GM18502 (cell line): ENCODE measurements at regions not wholly inside any gene's neighbourhood (a gene's known extent, or its start where the extent isn't known, plus 50 kb on each side); places are given as distances from the start of the nearest gene placed in this dataset.

Experiments used
- ATAC-seq: cut with Tn5 transposase; IDR thresholded peaks from one replicate; pipeline ENCODE4 v1.9.1; 2021; ENCODE audit warnings: mild to moderate bottlenecking; ENCODE audit not compliant: unreplicated experiment, poor library complexity

GRCh38 chr16:86919578-86920305, 341.4 kb downstream of the FOXL1 start:
- no peak for ATAC-seq

GRCh38 chr16:86921289-86921688, 342.9 kb downstream of the FOXL1 start:
- ATAC-seq, result no peak

GRCh38 chr16:86922311-86922710, 344.0 kb downstream of the FOXL1 start:
- no peak for ATAC-seq

GRCh38 chr16:86923656-86924055, 345.3 kb downstream of the FOXL1 start:
- ATAC-seq, result no peak

- ATAC-seq, result no peak
Observed at GRCh38 chr16:86924537-86924936, 346.2 kb downstream of the FOXL1 start.

- ATAC-seq, result no peak
Observed at GRCh38 chr16:86925067-86925791, 346.9 kb downstream of the FOXL1 start.

GRCh38 chr16:86926181-86927094, 348.1 kb downstream of the FOXL1 start:
- ATAC-seq, result no peak

- ATAC-seq, result no peak
Observed at GRCh38 chr16:86927699-86928098, 349.4 kb downstream of the FOXL1 start.

- no peak for ATAC-seq
Observed at GRCh38 chr16:86928523-86929011, 350.2 kb downstream of the FOXL1 start.

- ATAC-seq, result no peak
Observed at GRCh38 chr16:86929057-86929871, 350.9 kb downstream of the FOXL1 start.

- no peak for ATAC-seq
Observed at GRCh38 chr16:86930001-86930400, 351.7 kb downstream of the FOXL1 start.

- no peak for ATAC-seq
Observed at GRCh38 chr16:86930663-86931373, 352.5 kb downstream of the FOXL1 start.

- no peak for ATAC-seq
Observed at GRCh38 chr16:86931410-86931941, 353.1 kb downstream of the FOXL1 start.

GRCh38 chr16:86932130-86932982, 354.0 kb downstream of the FOXL1 start:
- ATAC-seq, result no peak

- no peak for ATAC-seq
Observed at GRCh38 chr16:86934581-86935375, 356.4 kb downstream of the FOXL1 start.

- ATAC-seq, result no peak
Observed at GRCh38 chr16:86939609-86940008, 361.3 kb downstream of the FOXL1 start.

- no peak for ATAC-seq
Observed at GRCh38 chr16:86941731-86942130, 363.4 kb downstream of the FOXL1 start.
